ENCODE measurements at regions not wholly inside any gene's neighbourhood (a gene's known extent, or its start where the extent isn't known, plus 50 kb on each side); places are given as distances from the start of the nearest gene placed in this dataset.

DNA sequence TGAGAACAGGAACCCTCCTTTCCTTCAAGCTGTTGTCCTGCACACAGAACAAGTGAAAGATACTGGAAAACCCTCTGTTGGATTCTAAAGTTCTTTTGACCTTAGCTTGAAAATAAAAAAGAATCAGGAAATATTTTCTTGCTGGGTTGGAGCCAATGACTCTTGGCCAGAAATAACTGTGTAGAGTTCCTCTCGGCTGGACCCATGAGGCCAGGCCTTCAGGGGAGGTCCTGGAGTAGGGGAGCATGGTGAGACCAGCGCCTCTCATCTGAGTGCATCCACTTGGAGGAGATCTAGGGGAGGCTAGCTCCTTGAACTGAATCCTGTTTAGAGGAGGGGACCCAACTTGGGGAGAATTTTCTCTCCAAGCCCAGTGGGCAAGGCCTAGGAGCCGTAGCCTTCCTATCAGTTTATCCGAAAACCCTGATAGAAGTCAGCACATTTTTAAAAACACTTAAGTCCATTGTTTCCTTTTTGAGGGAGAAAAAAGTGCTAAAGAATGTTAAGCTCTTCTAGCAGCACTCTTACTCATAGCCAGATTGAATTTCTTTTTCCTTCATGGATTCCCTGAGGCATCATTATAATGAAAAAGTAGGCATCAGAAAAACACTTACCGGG, 635.7 kb upstream of the ANKRD30A start:
- H3K4me3 Mint-ChIP-seq = no peak overlapping the region
- Histone ChIP-seq H3K9me3 (replicated peaks in 1 of 2; ENCODE audit: control insufficient read depth in 1 of 2, insufficient read depth in 1 of 2, low read length in 2 of 2) (peaks cover 0 to 4% of the 10 kb centered on the region in 2 donors), H3K79me2 (ENCODE audit: insufficient read depth, low read length) (no peaks in the 10 kb centered on the region), H3K36me3 (replicated peaks in 1 of 2; ENCODE audit: control insufficient read depth in 1 of 2, insufficient read depth in 2 of 2, low read length in 2 of 2) (no peaks in the 10 kb centered on the region), H3K4me2 (replicated peaks; ENCODE audit: extremely low read depth, low read length, poor library complexity, severe bottlenecking) (no peak overlapping the region), H3K27me3 (ENCODE audit: control insufficient read depth in 2 of 2, insufficient read depth in 2 of 2, low read length in 2 of 2) (no peaks in the 10 kb centered on the region), H3K9ac (ENCODE audit: insufficient read depth, low read length, poor library complexity, severe bottlenecking) (no peak overlapping the region), H4K20me1 (ENCODE audit: insufficient read depth, low read length) (no peaks in the 10 kb centered on the region), H3K4me1 (ENCODE audit: control insufficient read depth in 1 of 2, insufficient read depth in 2 of 2, low read length in 2 of 2) (no peaks in the 10 kb centered on the region), H3K27ac (ENCODE audit: low read depth in 1 of 2, low read length in 2 of 2) (no peak overlapping the region), H2AFZ (ENCODE audit: insufficient read depth, low read depth, low read length, poor library complexity, severe bottlenecking) (no peak overlapping the region), H3K4me3 (replicated peaks in 1 of 3; ENCODE audit: low read depth in 2 of 3, low read length in 3 of 3) (no peak overlapping the region)
- no peak for DNase-seq
- H3K27ac Mint-ChIP-seq = no peak overlapping the region
- no peaks in the 10 kb centered on the region for H3K4me1 Mint-ChIP-seq
- WGBS (ENCODE audit: insufficient coverage) = 88% methylated on average over 1 of the region's 5 CpGs
- intact Hi-C loops (cut with micrococcal nuclease) = no loop called here
- peaks cover 2 to 19% (median 12%) of the 10 kb centered on the region in 7 donors for H3K9me3 Mint-ChIP-seq
- TF ChIP-seq, protein P1, sequence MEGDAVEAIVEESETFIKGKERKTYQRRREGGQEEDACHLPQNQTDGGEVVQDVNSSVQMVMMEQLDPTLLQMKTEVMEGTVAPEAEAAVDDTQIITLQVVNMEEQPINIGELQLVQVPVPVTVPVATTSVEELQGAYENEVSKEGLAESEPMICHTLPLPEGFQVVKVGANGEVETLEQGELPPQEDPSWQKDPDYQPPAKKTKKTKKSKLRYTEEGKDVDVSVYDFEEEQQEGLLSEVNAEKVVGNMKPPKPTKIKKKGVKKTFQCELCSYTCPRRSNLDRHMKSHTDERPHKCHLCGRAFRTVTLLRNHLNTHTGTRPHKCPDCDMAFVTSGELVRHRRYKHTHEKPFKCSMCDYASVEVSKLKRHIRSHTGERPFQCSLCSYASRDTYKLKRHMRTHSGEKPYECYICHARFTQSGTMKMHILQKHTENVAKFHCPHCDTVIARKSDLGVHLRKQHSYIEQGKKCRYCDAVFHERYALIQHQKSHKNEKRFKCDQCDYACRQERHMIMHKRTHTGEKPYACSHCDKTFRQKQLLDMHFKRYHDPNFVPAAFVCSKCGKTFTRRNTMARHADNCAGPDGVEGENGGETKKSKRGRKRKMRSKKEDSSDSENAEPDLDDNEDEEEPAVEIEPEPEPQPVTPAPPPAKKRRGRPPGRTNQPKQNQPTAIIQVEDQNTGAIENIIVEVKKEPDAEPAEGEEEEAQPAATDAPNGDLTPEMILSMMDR (IDR thresholded peaks at IDR 0.05) = no peak
- H3K36me3 Mint-ChIP-seq = no peaks in the 10 kb centered on the region
- H3K27me3 Mint-ChIP-seq (ENCODE audit: low read depth in 3 of 3) = peaks cover 0 to 1% (median 1%) of the 10 kb centered on the region in 3 donors

DNA sequence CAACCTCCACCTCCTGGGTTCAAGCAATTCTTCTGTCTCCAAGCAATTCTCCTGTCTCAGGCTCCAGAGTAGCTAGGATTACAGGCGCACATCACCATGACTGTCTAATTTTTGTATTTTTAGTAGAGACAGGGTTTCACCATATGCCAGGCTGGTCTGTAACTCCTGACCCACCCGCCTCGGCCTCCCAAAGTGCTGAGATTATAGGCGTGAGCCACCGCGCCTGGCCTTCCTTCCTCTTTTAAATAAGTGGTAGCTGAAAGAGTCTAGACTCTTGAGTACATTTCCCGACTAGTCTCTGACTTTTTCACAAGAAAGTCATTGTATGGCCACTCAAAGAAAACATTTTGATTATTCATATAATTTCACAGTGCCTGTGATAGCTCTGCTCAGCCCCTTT, 636.2 kb upstream of the ANKRD30A start:
- no peaks in the 10 kb centered on the region for H3K4me1 ChIP-seq (ENCODE audit: control insufficient read depth in 1 of 2, insufficient read depth in 2 of 2, low read length in 2 of 2)
- no peak overlapping the region for H3K4me3 ChIP-seq (replicated peaks in 1 of 3; ENCODE audit: low read depth in 2 of 3, low read length in 3 of 3)
- H3K4me1 Mint-ChIP-seq = no peaks in the 10 kb centered on the region
- TF ChIP-seq, protein P1 (IDR thresholded peaks at IDR 0.05) = no peak
- no peak overlapping the region for H3K27ac Mint-ChIP-seq
- H3K27me3 ChIP-seq (ENCODE audit: control insufficient read depth in 2 of 2, insufficient read depth in 2 of 2, low read length in 2 of 2) = no peaks in the 10 kb centered on the region
- no peak overlapping the region for H3K9ac ChIP-seq (ENCODE audit: insufficient read depth, low read length, poor library complexity, severe bottlenecking)
- H4K20me1 ChIP-seq (ENCODE audit: insufficient read depth, low read length) = no peaks in the 10 kb centered on the region
- H3K79me2 ChIP-seq (ENCODE audit: insufficient read depth, low read length) = no peaks in the 10 kb centered on the region
- DNase-seq = no peak
- H3K36me3 ChIP-seq (replicated peaks in 1 of 2; ENCODE audit: control insufficient read depth in 1 of 2, insufficient read depth in 2 of 2, low read length in 2 of 2) = no peaks in the 10 kb centered on the region
- H2AFZ ChIP-seq (ENCODE audit: insufficient read depth, low read depth, low read length, poor library complexity, severe bottlenecking) = no peak overlapping the region
- peaks cover 0 to 1% (median 1%) of the 10 kb centered on the region in 3 donors for H3K27me3 Mint-ChIP-seq (ENCODE audit: low read depth in 3 of 3)
- 73% methylated on average over 3 of the region's 7 CpGs for WGBS (ENCODE audit: insufficient coverage)
- H3K4me2 ChIP-seq (replicated peaks; ENCODE audit: extremely low read depth, low read length, poor library complexity, severe bottlenecking) = no peak overlapping the region
- no peaks in the 10 kb centered on the region for H3K36me3 Mint-ChIP-seq
- intact Hi-C loops (cut with micrococcal nuclease) = no loop called here
- peaks cover 2 to 24% (median 12%) of the 10 kb centered on the region in 7 donors for H3K9me3 Mint-ChIP-seq
- H3K27ac ChIP-seq (ENCODE audit: low read depth in 1 of 2, low read length in 2 of 2) = no peak overlapping the region
- H3K4me3 Mint-ChIP-seq = no peak overlapping the region
- peaks cover 0 to 4% of the 10 kb centered on the region in 2 donors for H3K9me3 ChIP-seq (replicated peaks in 1 of 2; ENCODE audit: control insufficient read depth in 1 of 2, insufficient read depth in 1 of 2, low read length in 2 of 2)
